IPS-NIHi7 (cell line): ENCODE measurements at regions not wholly inside any gene's neighbourhood (a gene's known extent, or its start where the extent isn't known, plus 50 kb on each side); places are given as distances from the start of the nearest gene placed in this dataset.

Experiments
- DNase-seq: peaks from one replicate; pipeline ENCODE4 v3.0.0; 2012; ENCODE audit warnings: mixed read lengths; ENCODE audit errors: extremely low spot score

GRCh38 chr1:224565611-224566406, 50.3 kb upstream of the CNIH3 start:
- DNase-seq: no peak
